Activated naive CD8-positive, alpha-beta T cell treated with anti-CD3 and anti-CD28 coated beads for 36 hours (primary cell): ENCODE measurements at regions not wholly inside any gene's neighbourhood (a gene's known extent, or its start where the extent isn't known, plus 50 kb on each side); places are given as distances from the start of the nearest gene placed in this dataset.
A peak's percentile ranks its signal among the peaks of the same experiment; 100 is the strongest.
"Not testable (repeated sequence)": the region's sequence is repeated elsewhere in the genome, so short reads cannot be mapped to it uniquely, and the experiment has no call there.

Source experiments
- DNase-seq: peaks from one replicate; pipeline ENCODE4 v3.0.0; 2021
- H3K27ac Mint-ChIP-seq: one replicate; pipeline ENCODE4 v1.8.0; 2022; ENCODE audit warnings: mild to moderate bottlenecking, moderate library complexity, mixed read lengths
- H3K27me3 Mint-ChIP-seq: one replicate; pipeline ENCODE4 v1.8.0; 2022; ENCODE audit warnings: mild to moderate bottlenecking, mixed read lengths
- H3K36me3 Mint-ChIP-seq: one replicate; pipeline ENCODE4 v1.8.0; 2021; ENCODE audit warnings: mild to moderate bottlenecking, mixed read lengths
- H3K4me1 Mint-ChIP-seq: one replicate; pipeline ENCODE4 v1.8.0; 2021; ENCODE audit warnings: mixed read lengths
- H3K4me3 Mint-ChIP-seq: one replicate; pipeline ENCODE4 v1.8.0; 2022; ENCODE audit warnings: mild to moderate bottlenecking, moderate library complexity, mixed read lengths
- H3K9me3 Mint-ChIP-seq: one replicate; pipeline ENCODE4 v1.8.0; 2022; ENCODE audit warnings: mixed read lengths

DNA sequence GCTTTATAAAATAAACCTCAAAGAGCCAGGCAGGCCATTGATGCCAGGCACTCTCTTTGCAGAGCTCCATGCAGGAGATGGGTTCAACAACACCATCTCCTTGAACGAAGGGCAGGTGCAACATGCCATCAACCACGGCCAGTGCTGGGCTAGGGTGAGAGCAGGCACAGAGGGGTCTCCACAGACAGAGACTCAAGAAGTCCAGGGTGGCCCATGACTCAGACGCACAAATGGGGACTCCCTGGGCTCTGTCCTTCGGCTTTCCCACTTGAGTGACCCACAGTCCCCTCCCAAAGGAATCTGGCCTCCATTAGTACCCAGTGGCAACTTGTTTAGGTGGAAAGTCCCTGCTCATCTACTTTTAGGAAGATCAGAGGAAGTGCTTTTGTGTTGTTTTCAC lies 124.4 kb upstream of the PZP start:
- no peak for DNase-seq
- no peak overlapping the region for H3K4me3 Mint-ChIP-seq
- no peaks in the 10 kb centered on the region for H3K27me3 Mint-ChIP-seq
- H3K9me3 Mint-ChIP-seq: peaks cover 8% of the 10 kb centered on the region
- peaks cover 9% of the 10 kb centered on the region for H3K4me1 Mint-ChIP-seq
- H3K36me3 Mint-ChIP-seq: peaks cover 24% of the 10 kb centered on the region
- H3K27ac Mint-ChIP-seq: no peak overlapping the region

DNA sequence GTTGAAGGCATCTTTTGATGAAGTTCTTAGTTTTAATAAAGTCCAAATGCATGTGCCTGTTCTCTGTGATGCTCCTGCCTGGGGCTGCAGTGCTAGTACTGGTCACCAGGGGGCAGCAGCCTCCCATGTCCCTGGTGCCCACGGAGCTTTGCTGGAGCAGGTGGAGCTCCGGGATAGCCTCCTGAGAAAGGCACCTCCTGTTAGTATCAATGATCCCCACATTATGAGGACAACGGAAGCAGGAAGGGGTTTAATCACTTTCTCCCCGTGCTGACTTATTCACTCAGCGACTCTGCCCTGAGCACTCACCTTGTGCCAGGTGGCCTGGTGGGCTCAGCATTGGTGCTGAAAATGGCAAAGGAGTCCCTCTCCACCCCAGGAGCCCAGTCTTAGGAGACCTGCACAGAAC lies 123.0 kb upstream of the PZP start:
- peaks cover 20% of the 10 kb centered on the region for H3K36me3 Mint-ChIP-seq
- no peak overlapping the region for H3K27ac Mint-ChIP-seq
- H3K27me3 Mint-ChIP-seq: no peaks in the 10 kb centered on the region
- no peak overlapping the region for H3K4me3 Mint-ChIP-seq
- H3K4me1 Mint-ChIP-seq: peaks cover 22% of the 10 kb centered on the region
- peak; percentile 63 for DNase-seq
- H3K9me3 Mint-ChIP-seq: peaks cover 2% of the 10 kb centered on the region

DNA sequence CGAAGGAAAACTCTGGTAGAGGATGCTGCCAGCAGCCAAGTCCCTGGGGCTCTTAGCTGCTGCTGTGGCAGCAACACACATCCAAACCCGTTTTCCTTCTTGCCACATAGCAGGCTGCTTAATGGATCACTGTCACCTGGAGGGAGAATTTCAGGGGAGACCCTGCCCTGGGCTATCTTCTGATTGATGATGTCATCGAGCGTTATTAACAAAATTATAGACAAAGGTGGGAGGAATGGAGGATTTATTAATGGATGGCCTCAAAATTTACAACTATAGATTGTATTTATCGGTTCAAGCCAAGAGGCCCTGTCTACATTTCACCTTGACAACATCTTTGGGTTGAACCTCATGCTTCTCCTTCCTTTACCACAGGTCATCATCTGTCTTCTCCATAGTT lies 120.8 kb upstream of the PZP start:
- H3K9me3 Mint-ChIP-seq: no peaks in the 10 kb centered on the region
- H3K27ac Mint-ChIP-seq: no peak overlapping the region
- H3K4me1 Mint-ChIP-seq: peaks cover 22% of the 10 kb centered on the region
- no peaks in the 10 kb centered on the region for H3K27me3 Mint-ChIP-seq
- no peak for DNase-seq
- no peak overlapping the region for H3K4me3 Mint-ChIP-seq
- H3K36me3 Mint-ChIP-seq: peaks cover 19% of the 10 kb centered on the region

DNA sequence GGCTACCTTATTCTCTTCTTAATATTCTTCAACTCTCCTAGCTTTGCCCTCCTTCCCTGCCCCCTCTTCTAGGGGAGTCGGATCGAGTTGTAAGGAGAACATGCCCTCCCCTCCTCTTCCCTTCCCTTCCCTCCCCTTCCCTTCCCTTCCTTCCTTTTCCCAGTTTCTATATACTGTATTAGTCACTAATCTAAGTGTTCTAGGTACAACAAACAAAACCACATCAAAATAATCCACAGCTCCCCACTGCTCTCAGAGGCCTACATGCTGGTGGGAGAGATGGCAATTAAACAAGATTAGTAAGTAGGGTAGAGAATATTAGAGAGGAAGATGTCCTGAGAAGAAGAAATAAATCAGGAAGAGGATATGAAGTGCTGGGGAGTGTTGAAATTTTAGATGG lies 119.9 kb upstream of the PZP start:
- Mint-ChIP-seq H3K4me1 (peaks cover 22% of the 10 kb centered on the region), H3K36me3 (peaks cover 19% of the 10 kb centered on the region), H3K27me3 (no peaks in the 10 kb centered on the region), H3K9me3 (no peaks in the 10 kb centered on the region), H3K4me3 (no peak overlapping the region), H3K27ac (no peak overlapping the region)
- no peak for DNase-seq

DNA sequence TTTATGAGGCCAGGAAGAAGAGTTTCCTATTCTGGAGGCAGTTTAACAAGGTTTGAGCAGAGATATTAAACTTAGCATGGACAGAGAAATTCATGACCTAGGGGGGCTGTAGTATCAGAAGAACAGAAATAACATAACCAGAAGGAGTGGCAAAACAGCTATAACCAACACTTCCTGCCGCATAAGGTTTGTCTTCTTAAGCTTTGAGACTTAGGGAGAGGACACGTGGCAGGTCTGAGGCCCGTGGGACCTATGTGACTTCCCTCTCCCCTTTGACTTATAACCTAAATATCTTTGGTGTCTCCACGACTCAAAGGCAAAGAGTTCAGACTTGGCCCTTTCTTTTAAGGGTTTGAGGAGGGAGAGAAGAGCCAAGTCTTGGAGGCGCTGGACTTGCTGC lies 119.1 kb upstream of the PZP start:
- Mint-ChIP-seq H3K36me3 (peaks cover 19% of the 10 kb centered on the region), H3K27me3 (no peaks in the 10 kb centered on the region), H3K4me3 (no peak overlapping the region), H3K4me1 (peaks cover 19% of the 10 kb centered on the region), H3K27ac (no peak overlapping the region), H3K9me3 (no peaks in the 10 kb centered on the region)
- DNase-seq: no peak

DNA sequence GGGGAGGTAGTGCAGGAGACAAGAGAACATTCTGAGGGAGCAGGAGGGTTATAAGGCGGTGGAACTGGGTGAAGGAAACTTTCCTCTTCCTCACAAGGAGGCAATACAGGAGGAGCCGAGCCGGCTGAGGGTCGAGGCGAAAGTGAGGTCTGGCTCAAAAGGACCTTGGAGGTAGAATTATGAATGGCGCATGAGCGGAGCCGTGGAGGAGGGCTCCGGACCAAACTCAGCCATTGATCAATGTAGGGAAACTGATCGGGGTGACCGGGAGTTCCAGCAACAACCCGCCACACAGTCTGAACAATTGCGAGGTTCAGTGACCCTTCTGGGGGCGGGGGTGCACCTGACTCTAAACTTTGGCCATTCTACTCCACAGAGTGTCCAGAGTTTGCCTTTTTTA lies 118.7 kb upstream of the PZP start:
- H3K9me3 Mint-ChIP-seq, H3K27me3 Mint-ChIP-seq, H3K4me3 Mint-ChIP-seq, H3K27ac Mint-ChIP-seq, DNase-seq: not testable (repeated sequence)
- Mint-ChIP-seq H3K4me1 (peaks cover 19% of the 10 kb centered on the region), H3K36me3 (peaks cover 19% of the 10 kb centered on the region)

DNA sequence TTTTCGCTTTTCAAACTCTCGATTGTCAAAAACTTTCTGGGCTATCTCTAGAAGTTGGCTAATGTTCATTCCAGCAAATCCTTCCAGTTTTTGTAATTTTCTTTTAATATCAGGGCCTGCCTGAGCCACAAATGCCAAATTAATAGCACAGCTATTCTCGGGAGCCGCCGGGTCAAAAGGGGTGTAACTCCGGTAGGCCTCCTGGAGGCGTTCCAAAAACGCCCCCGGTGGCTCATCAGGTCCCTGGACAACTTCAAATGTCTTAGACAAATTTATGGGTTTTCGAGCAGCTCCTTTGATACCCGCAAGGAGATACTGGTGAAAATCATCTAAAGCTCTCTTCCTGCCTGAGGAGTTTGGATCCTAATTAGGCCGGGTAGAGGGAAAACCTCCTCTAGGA lies 117.9 kb upstream of the PZP start:
- no peak overlapping the region for H3K4me3 Mint-ChIP-seq

DNA sequence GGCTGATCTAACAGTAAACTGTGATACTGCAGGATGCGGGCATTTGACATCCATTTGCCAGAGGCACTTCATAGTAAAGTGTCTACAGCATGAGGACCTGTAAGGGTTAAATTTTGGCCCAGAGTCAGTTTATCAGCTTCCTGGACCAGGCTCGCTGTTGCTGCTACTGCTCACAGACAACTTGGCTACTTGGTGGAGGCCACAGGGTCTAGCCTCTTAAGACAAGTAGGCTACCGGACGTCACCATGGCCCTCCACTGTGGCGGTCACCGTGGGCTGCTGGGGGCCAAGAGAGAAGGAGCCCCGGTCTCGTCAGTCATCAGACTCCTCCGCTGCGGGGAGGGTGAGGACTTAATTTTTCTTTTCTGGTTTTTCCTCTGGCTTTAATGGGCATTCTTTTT lies 117.3 kb upstream of the PZP start:
- no peaks in the 10 kb centered on the region for H3K27me3 Mint-ChIP-seq
- H3K36me3 Mint-ChIP-seq: peaks cover 14% of the 10 kb centered on the region
- no peaks in the 10 kb centered on the region for H3K9me3 Mint-ChIP-seq
- no peak overlapping the region for H3K4me3 Mint-ChIP-seq
- no peak overlapping the region for H3K27ac Mint-ChIP-seq
- DNase-seq: no peak
- peaks cover 19% of the 10 kb centered on the region for H3K4me1 Mint-ChIP-seq

More for the DNA sequence above, 117.9 kb upstream of the PZP start:
- Mint-ChIP-seq H3K27ac (no peak overlapping the region), H3K36me3 (peaks cover 14% of the 10 kb centered on the region), H3K9me3 (no peaks in the 10 kb centered on the region), H3K27me3 (no peaks in the 10 kb centered on the region), H3K4me1 (peaks cover 19% of the 10 kb centered on the region)
- no peak for DNase-seq

DNA sequence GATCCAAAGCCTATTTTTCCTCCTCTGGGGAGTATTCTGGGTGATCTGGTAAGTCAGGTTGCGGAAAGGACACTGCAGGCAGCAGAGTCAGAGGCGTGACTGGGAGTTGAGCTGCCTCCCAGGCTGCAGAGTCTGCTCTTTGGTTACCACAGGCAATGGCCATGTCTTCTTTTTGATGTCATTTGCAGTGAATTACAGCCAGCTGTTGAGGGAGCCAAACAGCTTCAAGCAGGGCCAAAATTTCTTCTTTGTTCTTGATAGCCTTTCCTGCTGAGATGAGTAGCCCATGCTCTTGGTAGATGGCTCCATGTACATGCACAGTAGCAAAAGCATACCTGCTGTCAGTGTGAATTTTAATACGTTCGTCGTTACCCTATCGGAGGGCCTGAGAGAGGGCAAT lies 116.6 kb upstream of the PZP start:
- H3K4me3 Mint-ChIP-seq: no peak overlapping the region
- no peaks in the 10 kb centered on the region for H3K9me3 Mint-ChIP-seq
- DNase-seq: no peak
- H3K4me1 Mint-ChIP-seq: peaks cover 19% of the 10 kb centered on the region
- H3K27ac Mint-ChIP-seq: no peak overlapping the region
- H3K27me3 Mint-ChIP-seq: no peaks in the 10 kb centered on the region
- H3K36me3 Mint-ChIP-seq: peaks cover 14% of the 10 kb centered on the region

DNA sequence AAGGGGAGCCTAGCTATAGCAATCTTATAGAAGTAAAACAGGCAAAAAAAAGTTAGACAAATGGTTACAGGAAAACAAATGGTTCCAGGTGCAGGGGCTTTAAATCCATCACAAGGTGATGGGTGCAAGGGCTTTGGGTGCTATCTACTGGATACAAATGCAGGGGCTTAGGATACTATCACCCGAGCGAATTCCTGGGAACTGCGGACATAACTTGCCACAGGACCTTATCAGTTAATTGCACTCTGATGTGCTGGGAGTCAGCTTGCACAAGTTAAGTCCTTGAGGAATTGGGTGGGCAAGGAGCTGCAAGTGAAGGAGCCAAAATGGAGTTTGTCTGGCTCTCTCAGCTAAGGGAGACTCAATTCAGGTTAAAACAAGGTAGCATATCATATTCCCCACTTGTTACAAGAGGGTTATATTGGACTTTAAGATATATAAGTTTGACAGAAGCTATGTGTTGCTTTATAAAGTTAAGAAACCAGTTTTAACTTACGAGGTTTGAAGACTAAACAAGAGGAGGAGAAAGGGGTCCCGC lies 115.0 kb upstream of the PZP start:
- Mint-ChIP-seq H3K36me3 (peaks cover 8% of the 10 kb centered on the region), H3K4me1 (peaks cover 15% of the 10 kb centered on the region), H3K27ac (no peak overlapping the region), H3K9me3 (no peaks in the 10 kb centered on the region), H3K4me3 (no peak overlapping the region), H3K27me3 (no peaks in the 10 kb centered on the region)
- DNase-seq: no peak

DNA sequence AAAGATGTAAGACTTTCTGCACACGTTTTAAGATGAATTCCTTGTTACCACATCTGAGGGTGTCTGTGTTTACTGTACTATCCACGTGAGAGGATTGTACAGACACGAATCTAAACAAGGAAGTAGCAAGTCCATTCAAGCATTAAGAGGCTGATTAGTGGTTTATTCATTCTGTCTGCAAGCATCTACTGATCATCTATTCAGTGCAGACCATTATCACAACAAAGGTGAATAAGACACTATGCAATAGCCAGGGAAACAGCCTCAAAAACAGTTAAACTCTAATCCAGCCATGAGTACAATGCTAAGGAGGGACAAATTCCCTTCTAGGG lies 111.6 kb upstream of the PZP start:
- Mint-ChIP-seq H3K27ac (no peak overlapping the region), H3K4me1 (no peaks in the 10 kb centered on the region), H3K4me3 (no peak overlapping the region), H3K36me3 (no peaks in the 10 kb centered on the region), H3K9me3 (no peaks in the 10 kb centered on the region), H3K27me3 (no peaks in the 10 kb centered on the region)
- no peak for DNase-seq

DNA sequence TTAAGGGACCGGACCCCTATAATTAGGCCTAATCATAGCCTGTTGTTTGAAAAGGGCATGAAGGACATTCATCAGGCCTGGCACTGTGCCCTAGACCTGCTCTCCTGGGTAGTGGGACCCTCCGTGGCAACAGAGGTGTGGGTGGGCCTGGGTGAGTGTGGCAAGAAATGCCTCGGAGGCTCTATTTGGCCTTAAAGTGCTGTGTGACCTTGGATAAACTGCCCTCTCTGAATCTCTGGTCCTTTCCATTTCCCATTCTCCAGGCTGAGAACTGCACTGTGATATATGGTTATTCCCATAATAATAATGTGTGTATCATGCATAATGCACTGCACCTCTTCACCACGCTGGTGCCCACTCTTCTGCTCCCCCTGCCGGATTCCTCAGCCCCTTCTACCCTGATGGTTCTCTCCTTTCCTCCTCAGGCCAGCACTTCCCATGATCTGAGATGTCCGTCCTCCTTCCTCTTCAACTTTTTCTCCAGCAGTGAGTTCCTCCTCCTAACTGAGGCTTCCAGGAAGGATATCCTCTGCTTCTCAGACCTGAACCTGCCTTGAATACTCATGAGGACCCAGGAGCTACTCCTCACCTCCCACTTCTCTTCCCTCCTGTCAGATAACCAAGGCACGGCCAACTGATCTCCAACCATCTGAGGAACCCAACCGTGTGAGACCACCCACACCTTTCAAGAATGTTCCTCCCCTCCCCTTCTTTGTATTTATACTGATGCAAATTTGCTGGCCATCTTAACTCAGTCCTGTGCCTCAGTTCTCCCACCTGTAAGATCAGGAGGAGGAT lies 111.0 kb upstream of the PZP start:
- Mint-ChIP-seq H3K4me1 (no peaks in the 10 kb centered on the region), H3K27me3 (no peaks in the 10 kb centered on the region), H3K27ac (no peak overlapping the region), H3K9me3 (no peaks in the 10 kb centered on the region), H3K4me3 (no peak overlapping the region), H3K36me3 (no peaks in the 10 kb centered on the region)
- no peak for DNase-seq

DNA sequence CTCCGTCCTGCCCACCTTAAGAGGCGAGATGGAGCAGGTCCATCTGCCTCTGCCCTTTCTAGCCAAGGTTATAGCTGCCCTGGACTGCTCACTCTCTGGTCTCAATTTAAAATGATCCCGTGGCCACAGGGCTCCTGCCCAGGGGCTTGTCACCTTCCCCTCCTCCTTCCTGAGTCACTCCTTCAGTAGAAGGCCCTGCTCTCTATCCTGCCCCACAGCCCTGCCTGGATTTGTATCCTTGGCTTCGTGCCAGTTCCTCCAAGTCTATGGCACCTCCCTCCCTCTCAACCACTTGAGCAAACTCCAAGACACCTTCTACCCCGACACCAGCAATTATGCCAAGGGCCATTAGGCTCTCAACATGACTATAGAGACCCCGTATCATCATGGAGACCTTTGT lies 105.3 kb upstream of the PZP start:
- not testable (repeated sequence) for H3K27me3 Mint-ChIP-seq, H3K36me3 Mint-ChIP-seq, H3K9me3 Mint-ChIP-seq, H3K27ac Mint-ChIP-seq, H3K4me1 Mint-ChIP-seq, H3K4me3 Mint-ChIP-seq, DNase-seq

DNA sequence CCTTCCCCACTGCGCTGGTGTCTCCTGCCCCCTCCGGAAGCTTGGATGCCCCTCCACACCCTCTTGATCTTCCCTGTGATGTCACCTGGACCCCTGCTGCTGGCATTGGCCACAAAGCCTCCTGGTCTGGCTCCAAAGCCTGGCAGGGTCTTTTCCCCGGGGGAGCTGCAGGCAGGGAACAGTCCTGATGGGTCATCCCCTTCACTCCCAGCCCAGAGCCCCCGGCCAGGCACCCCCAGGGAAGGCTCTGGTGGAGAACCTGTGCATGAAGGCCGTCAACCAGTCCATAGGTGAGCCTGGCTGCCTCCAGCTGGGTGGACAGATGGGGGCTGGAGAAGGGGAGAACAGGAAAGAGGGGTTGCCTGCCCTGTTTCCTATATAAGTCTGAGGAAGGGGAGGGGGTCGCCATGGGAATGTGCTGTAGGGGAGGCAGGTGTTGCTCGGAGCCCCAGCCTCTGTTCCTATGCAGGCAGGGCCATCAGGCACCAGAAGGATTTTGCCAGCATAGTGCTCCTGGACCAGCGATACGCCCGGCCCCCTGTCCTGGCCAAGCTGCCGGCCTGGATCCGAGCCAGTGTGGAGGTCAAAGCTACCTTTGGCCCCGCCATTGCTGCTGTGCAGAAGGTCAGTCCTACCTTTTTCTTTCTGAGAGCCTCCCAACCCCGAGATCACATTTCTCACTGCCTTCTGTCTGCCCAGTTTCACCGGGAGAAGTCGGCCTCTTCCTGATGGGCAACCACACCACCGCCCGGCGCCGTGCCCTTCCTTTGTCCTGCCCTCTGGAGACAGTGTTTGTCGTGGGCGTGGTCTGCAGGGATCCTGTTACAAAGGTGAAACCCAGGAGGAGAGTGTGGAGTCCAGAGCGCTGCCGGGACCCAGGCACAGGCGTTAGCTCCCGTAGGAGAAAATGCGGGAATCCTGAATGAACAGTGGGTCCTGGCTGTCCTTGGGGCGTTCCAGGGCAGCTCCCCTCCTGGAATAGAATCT lies 104.5 kb upstream of the PZP start:
- not testable (repeated sequence) for DNase-seq, H3K36me3 Mint-ChIP-seq, H3K4me3 Mint-ChIP-seq, H3K27me3 Mint-ChIP-seq, H3K4me1 Mint-ChIP-seq, H3K27ac Mint-ChIP-seq, H3K9me3 Mint-ChIP-seq

DNA sequence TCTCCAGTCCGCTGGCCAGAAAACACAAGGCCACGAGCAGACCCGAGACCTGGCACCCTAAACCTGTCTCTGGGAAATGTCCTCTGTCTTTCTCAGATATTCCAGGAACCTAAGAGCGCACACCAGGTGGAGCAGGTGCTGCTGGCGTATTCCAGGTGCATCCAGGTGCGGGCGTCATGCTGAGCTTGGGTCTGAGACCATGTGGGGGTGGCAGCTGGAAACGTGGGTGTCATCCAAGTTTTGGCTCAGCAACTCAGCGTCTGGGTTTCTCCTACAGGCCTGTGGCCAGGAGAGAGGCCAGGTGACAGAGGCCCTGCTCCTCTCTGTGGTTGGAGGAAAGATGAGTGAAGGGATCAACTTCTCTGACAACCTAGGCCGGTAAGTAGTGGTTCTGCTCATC lies 103.3 kb upstream of the PZP start:
- not testable (repeated sequence) for DNase-seq, H3K27ac Mint-ChIP-seq, H3K9me3 Mint-ChIP-seq, H3K4me3 Mint-ChIP-seq, H3K36me3 Mint-ChIP-seq, H3K27me3 Mint-ChIP-seq, H3K4me1 Mint-ChIP-seq
